ENCODE measurements at regions not wholly inside any gene's neighbourhood (a gene's known extent, or its start where the extent isn't known, plus 50 kb on each side); places are given as distances from the start of the nearest gene placed in this dataset.
"Not testable (repeated sequence)": the region's sequence is repeated elsewhere in the genome, so short reads cannot be mapped to it uniquely, and the experiment has no call there.

DNA sequence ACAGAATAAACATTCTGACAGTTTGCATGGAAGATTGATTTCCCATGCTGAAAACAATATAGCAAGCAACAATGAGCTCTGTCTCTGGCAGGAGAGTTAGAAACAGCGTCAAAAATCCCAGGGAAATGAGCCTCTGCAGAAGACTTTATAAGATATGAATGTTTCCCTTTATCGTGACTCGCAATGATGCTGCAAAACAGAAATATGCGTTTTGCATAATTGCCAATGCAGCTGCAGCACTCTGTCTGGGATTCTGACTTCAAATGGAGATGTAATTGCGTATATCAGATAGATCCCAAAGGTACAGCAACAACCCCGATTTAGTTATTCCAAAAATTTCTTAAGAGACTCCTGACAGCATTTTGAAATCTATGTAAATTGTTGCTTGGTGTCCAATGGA is 702.4 kb upstream of the EPHA5 start:
- H4K91ac ChIP-seq (ENCODE audit: low read depth, low read length), result no peak overlapping the region
- no peaks in the 10 kb centered on the region for H3K79me2 ChIP-seq (ENCODE audit: control insufficient read depth, insufficient read depth, low read length, poor library complexity)
- no peak overlapping the region for H2AFZ ChIP-seq (ENCODE audit: insufficient read depth, low read length, poor library complexity)
- no peak for DNase-seq
- no peak overlapping the region for H3K23ac ChIP-seq (ENCODE audit: low read length)
- H3K36me3 ChIP-seq (ENCODE audit: control insufficient read depth in 1 of 2, insufficient read depth in 2 of 2, low read length in 2 of 2), result no peaks in the 10 kb centered on the region
- no peak overlapping the region for H2AK5ac ChIP-seq (ENCODE audit: low read length)
- WGBS (ENCODE audit: extremely low coverage, insufficient coverage, insufficient read length), result no CpG with 5 or more reads among the region's 6 CpGs
- H3K4me3 ChIP-seq (ENCODE audit: low read depth, low read length), result no peak overlapping the region
- no peak overlapping the region for H2BK120ac ChIP-seq (ENCODE audit: insufficient read depth, low read length, poor library complexity)
- no peak overlapping the region for H2BK5ac ChIP-seq (ENCODE audit: low read depth, low read length, poor library complexity)
- no peaks in the 10 kb centered on the region for H3K27me3 ChIP-seq (ENCODE audit: insufficient read depth, low read length)
- no peaks in the 10 kb centered on the region for H3K9me3 ChIP-seq (ENCODE audit: insufficient read depth, low read depth, low read length)
- H3K18ac ChIP-seq (ENCODE audit: low read length), result no peak overlapping the region
- no peak overlapping the region for H3K4ac ChIP-seq (ENCODE audit: low read depth, low read length)
- H3K79me1 ChIP-seq (ENCODE audit: low read length), result no peaks in the 10 kb centered on the region
- H3K9ac ChIP-seq (ENCODE audit: low read length), result no peak overlapping the region
- no peaks in the 10 kb centered on the region for H3K4me1 ChIP-seq (ENCODE audit: control insufficient read depth in 1 of 2, insufficient read depth in 2 of 2, low read length in 2 of 2)
- H3K27ac ChIP-seq (ENCODE audit: low read depth, low read length), result no peak overlapping the region
- H3K14ac ChIP-seq (ENCODE audit: low read length), result no peak overlapping the region
- H4K12ac ChIP-seq (ENCODE audit: low read depth, low read length), result no peak overlapping the region
- no peak overlapping the region for H2BK12ac ChIP-seq (ENCODE audit: low read length)
- no peak overlapping the region for H3K4me2 ChIP-seq (ENCODE audit: low read length)
- no peak overlapping the region for H4K8ac ChIP-seq (ENCODE audit: low read depth, low read length)

DNA sequence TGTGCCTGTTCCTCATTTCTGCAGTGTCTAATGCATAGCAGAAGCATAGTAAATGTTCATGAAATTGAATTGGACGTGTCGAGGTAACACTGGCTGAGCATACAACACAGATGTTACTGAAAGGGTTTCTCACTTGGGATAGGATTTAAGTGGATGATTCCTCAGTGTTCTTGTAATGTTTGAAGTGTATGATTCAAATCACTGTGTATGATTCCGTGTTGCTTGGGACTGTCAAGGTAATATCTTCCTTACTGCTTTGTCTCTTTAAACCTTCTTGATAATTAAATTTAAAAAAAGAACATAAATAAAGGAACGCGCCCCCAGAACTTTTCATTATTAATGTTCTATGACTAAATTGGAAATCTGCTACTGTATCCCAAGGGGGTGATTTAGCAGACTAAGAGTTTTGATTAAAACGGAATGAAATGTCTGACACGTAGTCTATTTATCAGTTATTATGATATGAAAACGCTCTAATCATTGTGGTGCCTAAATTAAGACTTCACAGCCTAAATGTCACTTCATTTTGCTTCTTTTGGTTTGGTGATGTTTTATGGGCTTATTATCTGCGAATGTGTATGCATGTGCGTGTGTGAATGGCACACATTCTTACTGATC is 696.9 kb upstream of the EPHA5 start:
- no peak overlapping the region for H4K91ac ChIP-seq (ENCODE audit: low read depth, low read length)
- WGBS (ENCODE audit: extremely low coverage, insufficient coverage, insufficient read length), result no CpG with 5 or more reads among the region's 10 CpGs
- H3K79me1 ChIP-seq (ENCODE audit: low read length), result no peaks in the 10 kb centered on the region
- no peak overlapping the region for H3K23ac ChIP-seq (ENCODE audit: low read length)
- no peak overlapping the region for H3K9ac ChIP-seq (ENCODE audit: low read length)
- H2AK5ac ChIP-seq (ENCODE audit: low read length), result no peak overlapping the region
- H2BK5ac ChIP-seq (ENCODE audit: low read depth, low read length, poor library complexity), result no peak overlapping the region
- no peak overlapping the region for H3K4me2 ChIP-seq (ENCODE audit: low read length)
- no peak for DNase-seq
- H2BK120ac ChIP-seq (ENCODE audit: insufficient read depth, low read length, poor library complexity), result no peak overlapping the region
- H3K4ac ChIP-seq (ENCODE audit: low read depth, low read length), result no peak overlapping the region
- H3K4me3 ChIP-seq (ENCODE audit: low read depth, low read length), result no peak overlapping the region
- no peak overlapping the region for H2AFZ ChIP-seq (ENCODE audit: insufficient read depth, low read length, poor library complexity)
- no peak overlapping the region for H3K14ac ChIP-seq (ENCODE audit: low read length)
- no peak overlapping the region for H3K18ac ChIP-seq (ENCODE audit: low read length)
- no peaks in the 10 kb centered on the region for H3K4me1 ChIP-seq (ENCODE audit: control insufficient read depth in 1 of 2, insufficient read depth in 2 of 2, low read length in 2 of 2)
- no peaks in the 10 kb centered on the region for H3K27me3 ChIP-seq (ENCODE audit: insufficient read depth, low read length)
- no peak overlapping the region for H3K27ac ChIP-seq (ENCODE audit: low read depth, low read length)
- H4K12ac ChIP-seq (ENCODE audit: low read depth, low read length), result no peak overlapping the region
- H2BK12ac ChIP-seq (ENCODE audit: low read length), result no peak overlapping the region
- no peaks in the 10 kb centered on the region for H3K9me3 ChIP-seq (ENCODE audit: insufficient read depth, low read depth, low read length)
- H3K79me2 ChIP-seq (ENCODE audit: control insufficient read depth, insufficient read depth, low read length, poor library complexity), result no peaks in the 10 kb centered on the region
- H3K36me3 ChIP-seq (ENCODE audit: control insufficient read depth in 1 of 2, insufficient read depth in 2 of 2, low read length in 2 of 2), result no peaks in the 10 kb centered on the region
- H4K8ac ChIP-seq (ENCODE audit: low read depth, low read length), result no peak overlapping the region

DNA sequence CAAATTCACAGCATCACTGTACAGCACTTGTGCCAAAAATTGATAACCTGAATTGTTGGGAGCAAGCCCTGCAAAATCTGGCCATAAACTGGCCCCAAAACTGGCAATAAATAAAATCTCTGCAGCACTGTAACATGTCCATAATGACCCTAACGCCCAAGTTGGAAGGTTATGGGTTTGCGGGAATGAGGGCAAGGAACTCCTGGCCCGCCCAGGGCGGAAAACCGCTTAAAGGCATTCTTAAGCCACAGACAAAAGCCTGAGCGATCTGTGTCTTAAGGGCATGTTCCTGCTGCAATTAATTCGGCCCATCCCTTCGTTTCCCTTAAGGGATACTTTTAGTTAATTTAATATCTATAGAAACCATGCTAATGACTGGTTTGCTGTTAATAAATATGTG is 690.1 kb upstream of the EPHA5 start:
- not testable (repeated sequence) for H3K4ac ChIP-seq (ENCODE audit: low read depth, low read length); H4K8ac ChIP-seq (ENCODE audit: low read depth, low read length); H3K14ac ChIP-seq (ENCODE audit: low read length); H3K36me3 ChIP-seq (ENCODE audit: control insufficient read depth in 1 of 2, insufficient read depth in 2 of 2, low read length in 2 of 2); H3K4me2 ChIP-seq (ENCODE audit: low read length); H4K12ac ChIP-seq (ENCODE audit: low read depth, low read length); H2BK5ac ChIP-seq (ENCODE audit: low read depth, low read length, poor library complexity); H3K4me1 ChIP-seq (ENCODE audit: control insufficient read depth in 1 of 2, insufficient read depth in 2 of 2, low read length in 2 of 2); H4K91ac ChIP-seq (ENCODE audit: low read depth, low read length); H3K79me1 ChIP-seq (ENCODE audit: low read length); H3K79me2 ChIP-seq (ENCODE audit: control insufficient read depth, insufficient read depth, low read length, poor library complexity); H3K27ac ChIP-seq (ENCODE audit: low read depth, low read length); H3K27me3 ChIP-seq (ENCODE audit: insufficient read depth, low read length); H2BK120ac ChIP-seq (ENCODE audit: insufficient read depth, low read length, poor library complexity); H2AFZ ChIP-seq (ENCODE audit: insufficient read depth, low read length, poor library complexity); H3K4me3 ChIP-seq (ENCODE audit: low read depth, low read length); H2BK12ac ChIP-seq (ENCODE audit: low read length); DNase-seq; H3K18ac ChIP-seq (ENCODE audit: low read length); H3K9me3 ChIP-seq (ENCODE audit: insufficient read depth, low read depth, low read length); H2AK5ac ChIP-seq (ENCODE audit: low read length); H3K23ac ChIP-seq (ENCODE audit: low read length); H3K9ac ChIP-seq (ENCODE audit: low read length)
- no CpG with 5 or more reads among the region's 8 CpGs for WGBS (ENCODE audit: extremely low coverage, insufficient coverage, insufficient read length)

DNA sequence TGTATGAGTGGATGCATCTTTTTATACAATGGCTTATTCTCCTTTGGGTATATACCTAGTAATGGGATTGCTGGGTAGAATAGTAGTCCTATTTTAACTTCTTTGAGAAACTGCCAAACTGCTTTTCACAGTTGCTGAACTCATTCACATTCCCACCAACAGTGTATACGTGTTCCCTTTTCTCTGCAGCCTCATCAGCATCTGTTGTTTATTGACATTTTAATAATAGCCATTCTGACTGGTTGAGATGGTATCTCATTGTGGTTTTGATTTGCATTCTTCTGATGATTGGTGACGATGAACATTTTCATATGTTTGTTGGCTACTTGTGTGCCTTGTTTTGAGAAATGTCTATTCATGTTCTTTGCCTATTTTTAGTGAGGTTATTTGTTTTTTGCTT is 687.0 kb upstream of the EPHA5 start:
- H3K79me2 ChIP-seq (ENCODE audit: control insufficient read depth, insufficient read depth, low read length, poor library complexity), result no peaks in the 10 kb centered on the region
- no peaks in the 10 kb centered on the region for H3K9me3 ChIP-seq (ENCODE audit: insufficient read depth, low read depth, low read length)
- no peak overlapping the region for H3K4me3 ChIP-seq (ENCODE audit: low read depth, low read length)
- no peak overlapping the region for H2BK12ac ChIP-seq (ENCODE audit: low read length)
- H3K27ac ChIP-seq (ENCODE audit: low read depth, low read length), result no peak overlapping the region
- H2AFZ ChIP-seq (ENCODE audit: insufficient read depth, low read length, poor library complexity), result no peak overlapping the region
- no peak overlapping the region for H3K14ac ChIP-seq (ENCODE audit: low read length)
- no peak overlapping the region for H4K8ac ChIP-seq (ENCODE audit: low read depth, low read length)
- H3K9ac ChIP-seq (ENCODE audit: low read length), result no peak overlapping the region
- H4K91ac ChIP-seq (ENCODE audit: low read depth, low read length), result no peak overlapping the region
- H3K4me1 ChIP-seq (ENCODE audit: control insufficient read depth in 1 of 2, insufficient read depth in 2 of 2, low read length in 2 of 2), result no peaks in the 10 kb centered on the region
- no peak overlapping the region for H3K4me2 ChIP-seq (ENCODE audit: low read length)
- H3K36me3 ChIP-seq (ENCODE audit: control insufficient read depth in 1 of 2, insufficient read depth in 2 of 2, low read length in 2 of 2), result no peaks in the 10 kb centered on the region
- H2BK5ac ChIP-seq (ENCODE audit: low read depth, low read length, poor library complexity), result no peak overlapping the region
- no peaks in the 10 kb centered on the region for H3K79me1 ChIP-seq (ENCODE audit: low read length)
- WGBS (ENCODE audit: extremely low coverage, insufficient coverage, insufficient read length), result no CpG with 5 or more reads among the region's 2 CpGs
- no peak overlapping the region for H3K4ac ChIP-seq (ENCODE audit: low read depth, low read length)
- no peak overlapping the region for H2BK120ac ChIP-seq (ENCODE audit: insufficient read depth, low read length, poor library complexity)
- no peak overlapping the region for H2AK5ac ChIP-seq (ENCODE audit: low read length)
- H3K23ac ChIP-seq (ENCODE audit: low read length), result no peak overlapping the region
- no peaks in the 10 kb centered on the region for H3K27me3 ChIP-seq (ENCODE audit: insufficient read depth, low read length)
- H4K12ac ChIP-seq (ENCODE audit: low read depth, low read length), result no peak overlapping the region
- DNase-seq, result no peak
- no peak overlapping the region for H3K18ac ChIP-seq (ENCODE audit: low read length)
